Right lobe of liver (tissue), 4 donors: ENCODE measurements at regions not wholly inside any gene's neighbourhood (a gene's known extent, or its start where the extent isn't known, plus 50 kb on each side); places are given as distances from the start of the nearest gene placed in this dataset.

Source experiments
- POLR2A ChIP-seq: fragments of 450-650 bp; IDR thresholded peaks from one replicate; pipeline ENCODE4 v1.6.1; 2017; ENCODE audit warnings: antibody characterized with exemption, mild to moderate bottlenecking
- TF ChIP-seq, protein P1 (sequence below), 4 donors: fragments of 200-600 bp in 3 of 4; fragments of 450-650 bp in 1 of 4; IDR thresholded peaks; one replicate each; pipeline versions ENCODE4 v1.5.1 to v1.8.0; 2016 to 2022; ENCODE audit warnings: antibody characterized with exemption in 4 of 4, mild to moderate bottlenecking in 2 of 4
- donor health status: DM: no; HTN: no; CAD: no.
- donor health status: DM: no; HTN: no; CAD: no.
- donor health status: DM: no; HTN: yes; CAD: no.

DNA sequence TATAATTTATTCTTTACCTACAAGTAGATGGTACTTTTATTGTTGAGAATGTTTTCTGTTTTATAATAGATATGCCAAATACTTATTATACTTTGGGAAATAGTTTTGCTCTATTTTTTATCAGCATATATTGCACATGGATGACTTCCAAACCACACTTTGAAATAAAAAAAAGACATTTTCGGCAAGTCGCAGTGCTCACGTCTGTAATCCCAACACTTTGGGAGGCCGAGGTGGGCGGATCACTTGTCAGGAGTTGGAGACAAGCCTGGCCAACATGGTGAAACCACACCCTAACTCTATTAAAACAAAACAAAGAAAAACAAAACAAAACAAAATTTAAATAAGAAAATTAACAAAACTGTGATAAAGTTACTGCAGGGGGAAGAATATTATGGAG is 983.9 kb upstream of the CNTN5 start:
- TF ChIP-seq, protein P1, sequence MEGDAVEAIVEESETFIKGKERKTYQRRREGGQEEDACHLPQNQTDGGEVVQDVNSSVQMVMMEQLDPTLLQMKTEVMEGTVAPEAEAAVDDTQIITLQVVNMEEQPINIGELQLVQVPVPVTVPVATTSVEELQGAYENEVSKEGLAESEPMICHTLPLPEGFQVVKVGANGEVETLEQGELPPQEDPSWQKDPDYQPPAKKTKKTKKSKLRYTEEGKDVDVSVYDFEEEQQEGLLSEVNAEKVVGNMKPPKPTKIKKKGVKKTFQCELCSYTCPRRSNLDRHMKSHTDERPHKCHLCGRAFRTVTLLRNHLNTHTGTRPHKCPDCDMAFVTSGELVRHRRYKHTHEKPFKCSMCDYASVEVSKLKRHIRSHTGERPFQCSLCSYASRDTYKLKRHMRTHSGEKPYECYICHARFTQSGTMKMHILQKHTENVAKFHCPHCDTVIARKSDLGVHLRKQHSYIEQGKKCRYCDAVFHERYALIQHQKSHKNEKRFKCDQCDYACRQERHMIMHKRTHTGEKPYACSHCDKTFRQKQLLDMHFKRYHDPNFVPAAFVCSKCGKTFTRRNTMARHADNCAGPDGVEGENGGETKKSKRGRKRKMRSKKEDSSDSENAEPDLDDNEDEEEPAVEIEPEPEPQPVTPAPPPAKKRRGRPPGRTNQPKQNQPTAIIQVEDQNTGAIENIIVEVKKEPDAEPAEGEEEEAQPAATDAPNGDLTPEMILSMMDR (IDR thresholded peaks at IDR 0.05), result no peak
- no peak for TF ChIP-seq POLR2A
